GOT3 (cell line): ENCODE measurements at regions not wholly inside any gene's neighbourhood (a gene's known extent, or its start where the extent isn't known, plus 50 kb on each side); places are given as distances from the start of the nearest gene placed in this dataset.
"Not testable (repeated sequence)": the region's sequence is repeated elsewhere in the genome, so short reads cannot be mapped to it uniquely, and the experiment has no call there.

Experiments
- DNase-seq: peaks from one replicate; lab custom pipeline; 2025; ENCODE audit warnings: mixed read lengths; lab: John Stamatoyannopoulos, UW

DNA sequence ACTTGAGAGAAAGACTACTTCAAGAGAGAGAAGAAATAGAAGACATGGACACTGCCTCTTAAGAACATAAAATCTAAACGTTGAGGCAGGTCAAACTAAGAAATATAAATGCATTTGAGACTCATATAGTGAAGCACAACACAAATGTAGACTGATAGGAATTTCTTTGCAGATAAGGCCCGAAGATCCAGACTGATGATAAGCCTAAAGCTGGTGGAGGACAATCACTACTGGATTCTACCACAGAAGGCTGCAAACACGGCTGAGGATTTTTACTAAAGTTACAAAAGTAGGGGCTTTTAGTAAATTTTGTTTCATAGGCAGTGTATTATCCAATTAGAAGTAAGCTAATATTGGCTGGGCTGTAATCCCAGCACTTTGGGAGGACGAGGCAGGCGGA lies 278.3 kb downstream of the RAP2B start:
- DNase-seq = no peak

DNA sequence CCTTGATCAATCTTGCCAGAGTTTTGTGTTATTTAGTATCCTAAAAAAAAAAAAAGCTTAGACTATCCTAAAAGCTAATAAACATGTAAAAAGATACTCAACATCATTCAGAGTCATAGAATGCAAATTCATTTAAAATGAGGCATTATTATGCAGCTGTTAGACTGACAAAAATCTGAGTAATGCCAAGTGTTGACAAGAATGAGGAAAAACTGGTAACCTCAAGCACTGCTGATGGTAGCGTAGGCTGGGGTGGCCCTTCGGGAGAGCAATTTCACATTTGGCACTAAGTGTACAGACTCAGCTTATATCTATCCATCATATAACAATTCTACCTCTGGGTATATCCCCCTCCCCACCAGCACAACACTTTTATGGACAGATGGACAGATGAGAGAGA lies 280.4 kb downstream of the RAP2B start:
- DNase-seq = no peak

DNA sequence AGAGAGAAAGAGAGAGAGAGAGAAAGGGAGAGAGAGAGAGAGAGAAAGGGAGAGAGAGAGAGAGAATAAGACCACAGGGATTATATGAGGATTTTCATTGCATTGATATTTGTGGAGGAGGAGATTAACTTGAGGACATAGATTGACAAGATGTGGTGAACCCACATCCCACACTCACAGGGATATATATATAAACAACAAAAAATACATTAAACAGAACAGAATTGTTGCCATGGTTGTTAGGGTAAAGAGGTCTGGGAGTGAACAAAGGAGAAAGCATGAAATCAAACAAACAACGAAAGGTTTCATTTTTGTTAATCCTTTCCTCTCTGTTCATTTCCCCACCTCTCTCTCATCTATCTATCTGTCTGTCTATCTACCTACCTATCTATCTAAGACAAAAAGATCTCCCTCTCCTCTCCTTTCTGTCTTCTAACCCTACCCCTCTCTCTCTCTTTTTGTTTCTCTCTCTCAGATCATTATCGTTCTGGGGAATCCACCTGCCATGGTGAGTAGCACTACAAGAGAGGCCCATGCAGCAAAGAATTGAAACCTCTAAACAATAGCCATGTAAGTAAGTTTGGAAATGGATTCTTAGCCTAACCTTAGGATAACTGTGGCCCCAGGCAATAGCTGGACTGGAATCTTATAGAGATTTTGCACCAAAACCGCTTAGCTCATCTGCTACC lies 280.9 kb downstream of the RAP2B start:
- no peak for DNase-seq

DNA sequence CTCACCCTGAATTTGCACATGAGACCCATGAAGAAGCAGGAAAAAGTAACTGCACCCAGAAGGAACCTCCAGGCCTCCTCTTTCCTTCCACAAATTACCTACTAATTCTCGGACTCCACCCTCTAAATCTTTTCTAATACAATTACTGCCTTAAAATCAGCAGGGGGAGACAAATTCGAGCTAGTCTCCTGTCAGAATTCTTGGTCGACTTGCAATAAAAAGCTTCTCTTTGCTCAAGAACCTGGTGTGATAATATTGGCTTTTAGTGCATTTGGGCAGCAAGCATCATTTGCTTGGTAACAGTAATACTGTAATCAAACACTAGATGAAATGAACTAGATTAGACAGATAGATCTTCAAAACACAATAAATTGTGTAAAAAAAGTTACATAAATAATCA lies 281.9 kb downstream of the RAP2B start:
- no peak for DNase-seq

DNA sequence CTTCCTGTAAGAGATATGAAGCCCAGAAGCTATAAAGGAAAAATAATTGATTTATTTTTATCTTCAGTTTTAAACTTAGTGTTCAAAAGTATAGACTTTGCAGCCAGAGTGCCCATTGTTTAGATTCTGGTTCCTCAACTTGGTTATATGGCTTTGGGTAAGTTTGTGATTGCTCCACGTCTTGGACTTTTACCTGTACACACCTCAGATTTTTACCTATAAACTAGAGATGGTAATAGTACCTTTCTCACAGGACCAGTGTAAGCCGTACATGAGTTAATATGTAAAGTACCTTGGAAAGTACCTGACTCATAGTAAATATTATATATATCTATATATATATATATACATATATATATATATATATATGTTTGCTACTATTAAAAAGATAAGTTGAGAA lies 283.8 kb downstream of the RAP2B start:
- no peak for DNase-seq

DNA sequence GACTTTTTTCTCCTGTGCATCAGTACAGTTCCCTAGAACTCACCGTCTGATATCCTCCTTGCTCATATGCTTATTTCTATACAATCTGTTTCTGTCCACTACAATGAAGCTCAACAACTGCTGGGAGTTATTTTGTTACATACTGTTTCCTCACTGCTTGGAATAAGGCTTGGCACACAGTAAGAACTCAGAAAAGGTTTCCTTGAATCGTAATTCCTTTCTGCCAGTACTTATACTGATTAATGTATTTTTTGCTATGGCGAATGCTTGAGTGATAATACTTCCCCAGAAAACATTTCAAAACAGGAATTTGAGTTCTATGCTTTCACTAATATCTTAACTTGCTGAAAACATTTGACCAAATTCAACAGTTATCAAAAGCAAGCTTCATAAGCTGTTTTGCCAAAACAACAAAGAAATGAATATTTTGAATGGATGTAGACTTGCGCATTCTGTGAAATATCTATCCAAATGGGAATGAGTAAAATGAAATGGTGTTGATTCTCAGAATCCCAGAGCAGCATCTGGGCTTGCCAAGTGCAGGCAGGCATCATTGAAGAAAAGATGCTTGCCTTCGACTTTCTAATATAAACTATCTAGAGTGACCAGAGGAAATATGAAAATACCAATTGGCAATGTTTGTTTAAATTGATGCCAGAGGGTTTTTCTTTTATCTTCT lies 286.3 kb downstream of the RAP2B start:
- no peak for DNase-seq

DNA sequence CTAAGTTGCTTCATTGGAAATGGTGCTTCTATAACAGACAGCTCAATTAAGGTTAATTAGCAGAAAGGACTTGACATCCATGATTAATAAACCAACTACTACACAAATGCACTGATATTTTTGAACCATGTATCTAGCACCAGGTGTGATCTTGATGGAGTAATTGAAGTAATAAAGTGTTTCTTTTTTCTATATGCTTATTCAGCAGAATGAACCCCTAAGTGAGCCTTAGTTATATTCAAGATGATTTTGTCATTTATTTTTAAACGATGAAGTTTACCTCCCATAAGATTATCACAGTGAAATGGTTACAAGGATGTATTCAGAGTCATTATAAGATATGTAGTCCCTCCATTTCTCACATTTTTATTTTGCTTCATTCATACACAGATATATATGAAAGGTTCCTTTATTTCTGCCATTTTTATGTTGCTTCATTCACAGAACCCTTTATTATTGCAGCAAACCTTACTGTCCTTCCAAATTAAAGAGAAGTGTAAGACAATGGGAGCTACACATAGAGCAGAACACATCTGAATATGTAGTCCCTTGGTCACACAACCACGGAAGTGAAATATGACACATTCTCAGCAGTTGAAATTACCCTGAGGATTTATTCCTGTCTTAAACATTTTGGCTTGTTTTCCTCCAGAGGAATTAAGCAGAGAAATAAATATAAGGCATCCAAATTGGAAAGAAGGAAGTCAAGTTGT lies 295.0 kb downstream of the RAP2B start:
- no peak for DNase-seq

DNA sequence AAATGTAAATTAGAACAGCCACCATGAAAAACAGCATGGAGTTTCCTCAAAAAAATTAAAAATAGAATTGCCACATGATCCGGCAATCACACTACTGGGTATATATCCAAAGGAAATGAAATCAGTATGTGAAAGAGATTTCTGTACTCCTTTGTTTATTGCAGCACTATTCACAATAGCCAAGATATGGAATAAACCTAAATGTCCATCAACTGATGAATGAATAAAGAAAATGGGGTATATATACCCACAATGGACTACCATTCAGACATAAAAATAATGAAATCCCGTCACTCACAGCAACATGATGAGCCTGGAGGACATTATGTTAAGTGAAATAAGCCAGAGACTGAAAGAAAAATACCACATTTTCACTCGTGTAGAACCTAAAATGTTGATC lies 296.9 kb downstream of the RAP2B start:
- no peak for DNase-seq

DNA sequence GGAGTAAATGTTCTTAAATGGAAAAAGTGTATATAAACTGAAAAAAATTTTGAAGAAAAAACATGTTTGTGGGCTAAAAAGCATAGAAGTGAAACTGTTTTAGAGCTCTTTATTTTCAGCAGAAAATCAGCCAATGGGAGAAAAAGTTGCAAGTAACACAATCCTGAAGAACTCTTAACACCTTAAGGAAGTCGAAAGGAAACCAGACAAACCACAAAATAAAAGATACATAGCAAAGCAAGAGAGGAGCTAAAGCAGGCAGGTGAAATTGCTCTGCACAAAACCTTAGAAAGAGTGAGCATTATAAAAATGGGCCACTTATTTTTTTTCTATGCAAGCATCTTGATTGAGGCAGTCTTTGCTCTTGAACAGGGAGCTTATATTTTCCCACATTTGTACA lies 300.5 kb downstream of the RAP2B start:
- no peak for DNase-seq

DNA sequence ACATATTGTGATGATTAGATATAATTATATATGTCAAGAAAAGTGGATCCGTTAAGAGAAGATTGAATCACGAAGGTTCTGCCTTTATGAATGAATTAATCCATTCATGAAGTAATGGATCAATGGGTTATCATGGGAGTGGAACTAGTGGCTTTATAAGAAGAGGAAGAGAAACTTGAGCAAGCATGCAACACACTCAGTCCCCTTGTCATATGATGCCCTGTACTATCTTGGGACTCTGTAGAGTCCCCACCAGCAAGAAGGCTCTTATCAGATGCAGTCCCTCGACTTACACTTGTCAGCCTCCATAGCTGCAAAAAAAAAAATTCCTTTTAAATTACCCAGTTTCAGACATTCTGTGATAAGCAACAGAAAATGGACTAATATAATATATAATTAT lies 301.9 kb downstream of the RAP2B start:
- no peak for DNase-seq

DNA sequence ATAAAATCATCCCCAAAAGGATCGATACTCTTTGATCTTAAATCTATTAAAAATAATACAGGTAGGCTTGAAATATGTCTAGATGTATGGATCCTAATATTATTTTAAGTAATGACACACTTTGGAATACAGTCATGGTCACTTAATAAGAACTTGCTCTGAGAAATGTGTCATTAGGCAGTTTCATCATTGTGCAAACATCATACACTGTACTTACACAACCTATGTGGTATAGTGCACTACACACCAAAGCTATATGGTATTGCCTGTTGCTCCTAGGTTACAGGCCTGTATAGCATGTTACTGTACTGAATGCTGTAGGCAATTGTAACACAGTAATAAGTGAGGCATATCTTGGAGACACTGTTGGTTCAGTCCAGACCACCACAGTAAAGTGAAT lies 307.1 kb downstream of the RAP2B start:
- no peak for DNase-seq

DNA sequence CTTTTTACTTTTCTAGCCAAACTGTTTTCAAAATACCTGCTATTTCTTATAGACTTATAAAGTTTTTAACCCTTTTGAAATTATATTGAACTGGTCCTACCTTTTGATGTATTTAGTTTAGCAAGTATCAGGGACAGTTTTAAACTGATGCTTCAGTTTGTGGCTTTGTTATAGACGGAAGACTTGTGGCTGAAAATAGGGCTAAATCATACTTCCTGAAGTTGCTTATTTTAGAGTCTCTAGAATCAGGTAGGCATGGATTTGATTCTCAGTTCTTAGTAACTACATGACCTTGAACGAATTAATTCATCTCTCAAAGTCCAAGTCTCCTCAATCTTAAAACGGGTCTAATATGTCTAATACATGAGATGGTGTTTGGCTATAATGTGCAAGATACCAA lies 322.8 kb downstream of the RAP2B start:
- no peak for DNase-seq

DNA sequence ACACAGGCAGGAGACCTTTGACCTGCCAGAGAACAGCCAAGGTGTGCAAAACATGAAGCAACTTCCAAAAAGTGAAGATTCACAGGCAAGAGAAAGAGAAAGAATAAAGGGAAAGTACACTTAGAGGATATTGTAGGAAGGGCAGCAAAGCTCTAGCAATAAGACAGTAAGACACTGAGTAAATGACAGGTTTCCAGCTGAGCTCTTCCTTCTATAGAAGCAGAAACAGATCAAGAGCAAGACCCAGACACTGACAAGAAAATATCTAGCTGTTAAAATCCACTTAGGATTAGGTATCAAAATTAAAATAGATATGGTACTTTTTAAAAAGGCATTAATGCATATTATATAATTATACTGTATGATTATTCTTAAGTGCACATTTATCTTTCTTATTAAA lies 333.4 kb downstream of the RAP2B start:
- no peak for DNase-seq

DNA sequence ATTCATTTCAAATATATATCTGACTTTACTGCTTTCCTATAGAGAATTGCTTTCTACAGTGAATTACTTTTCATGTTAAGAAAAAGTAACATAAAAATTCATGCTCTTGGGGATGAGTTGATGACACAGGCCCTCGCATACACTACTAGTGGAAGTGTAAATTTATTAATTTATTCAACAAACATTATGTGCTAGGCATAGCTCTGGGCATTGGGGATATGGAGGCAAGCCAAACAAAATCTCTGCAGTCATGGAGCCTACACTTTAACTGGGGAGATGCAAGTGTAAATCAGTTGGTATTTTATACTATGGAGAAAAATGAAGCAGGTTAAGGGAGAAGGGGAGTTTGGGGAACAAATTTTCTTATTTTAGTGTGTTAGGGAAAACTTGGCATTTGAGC lies 340.7 kb downstream of the RAP2B start:
- no peak for DNase-seq

DNA sequence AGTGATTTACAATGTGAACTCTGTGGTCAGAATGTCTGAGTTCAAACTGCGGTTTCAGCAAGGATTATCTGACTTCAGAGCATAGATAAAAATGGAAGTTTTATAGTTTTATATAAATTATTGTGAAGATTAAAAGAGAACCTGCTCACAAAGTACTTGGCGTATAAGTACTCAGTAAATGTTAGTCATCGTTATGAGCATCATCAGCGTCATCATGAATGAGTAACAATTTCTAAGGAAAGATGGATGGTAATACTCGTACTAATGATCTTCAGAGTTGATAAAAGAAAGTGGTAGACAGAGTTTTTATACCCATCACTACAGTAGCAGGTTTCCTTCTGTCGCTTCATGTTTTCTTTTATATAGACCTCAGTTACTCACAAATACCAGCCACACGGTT lies 341.8 kb downstream of the RAP2B start:
- DNase-seq = no peak

DNA sequence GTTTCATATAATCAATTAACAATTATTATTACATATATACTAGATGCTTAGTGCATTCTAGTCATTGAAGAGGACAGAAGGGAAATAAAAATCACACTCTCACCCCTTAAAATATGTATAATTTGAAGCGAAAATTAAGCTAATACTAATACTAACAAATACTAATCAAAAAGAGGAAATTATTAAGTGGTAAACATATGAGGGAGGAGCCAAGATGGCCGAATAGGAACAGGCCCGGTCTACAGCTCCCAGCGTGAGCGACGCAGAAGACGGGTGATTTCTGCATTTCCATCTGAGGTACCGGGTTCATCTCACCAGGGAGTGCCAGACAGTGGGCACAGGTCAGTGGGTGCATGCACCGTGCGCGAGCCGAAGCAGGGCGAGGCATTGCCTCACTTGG lies 344.2 kb downstream of the RAP2B start:
- DNase-seq = not testable (repeated sequence)

DNA sequence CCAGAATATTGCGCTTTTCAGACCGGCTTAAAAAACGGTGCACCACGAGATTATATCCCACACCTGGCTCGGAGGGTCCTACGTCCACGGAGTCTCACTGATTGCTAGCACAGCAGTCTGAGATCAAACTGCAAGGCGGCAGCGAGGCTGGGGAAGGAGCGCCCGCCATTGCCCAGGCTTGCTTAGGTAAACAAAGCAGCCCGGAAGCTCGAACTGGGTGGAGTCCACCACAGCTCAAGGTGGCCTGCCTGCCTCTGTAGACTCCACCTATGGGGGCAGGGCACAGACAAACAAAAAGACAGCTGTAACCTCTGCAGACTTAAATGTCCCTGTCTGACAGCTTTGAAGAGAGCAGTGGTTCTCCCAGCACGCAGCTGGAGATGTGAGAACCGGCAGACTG lies 344.7 kb downstream of the RAP2B start:
- not testable (repeated sequence) for DNase-seq

DNA sequence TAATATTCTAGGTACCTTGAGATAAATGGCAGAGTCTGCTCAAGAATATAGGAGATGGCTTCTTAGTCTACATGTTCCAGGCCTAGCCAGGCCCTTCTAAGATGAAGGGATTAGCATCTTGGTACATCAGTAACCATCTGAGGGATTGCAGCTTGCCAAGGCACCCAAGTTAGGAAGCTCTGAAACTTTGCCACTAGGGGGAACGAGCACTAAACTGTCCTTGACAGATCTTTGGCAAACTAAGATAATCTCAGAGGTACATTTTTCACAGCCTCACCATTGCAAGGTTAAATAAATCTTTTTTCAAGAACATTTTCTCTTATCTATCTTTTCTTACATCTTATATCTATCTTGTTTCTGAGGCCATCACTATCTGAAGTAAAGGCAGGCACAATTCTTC lies 351.2 kb downstream of the RAP2B start:
- no peak for DNase-seq

DNA sequence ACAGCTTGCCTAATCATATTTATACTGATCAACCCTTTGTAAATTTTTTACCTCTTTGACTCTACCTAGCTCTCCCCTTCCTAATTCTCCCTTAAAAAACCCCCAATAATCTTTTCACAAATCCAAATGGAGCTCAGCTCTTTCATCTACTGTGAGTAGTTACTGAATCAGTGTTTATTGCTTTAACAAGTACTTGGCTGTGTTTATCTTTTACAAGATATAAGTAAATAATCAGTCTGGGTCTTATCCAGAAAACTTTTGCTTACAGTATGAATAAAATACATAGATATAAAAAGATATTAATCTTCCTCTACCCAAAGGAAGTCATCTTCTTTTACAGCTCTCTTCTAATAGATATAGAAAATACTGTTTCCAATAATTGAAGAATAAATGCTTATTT lies 366.4 kb downstream of the RAP2B start:
- DNase-seq = no peak

DNA sequence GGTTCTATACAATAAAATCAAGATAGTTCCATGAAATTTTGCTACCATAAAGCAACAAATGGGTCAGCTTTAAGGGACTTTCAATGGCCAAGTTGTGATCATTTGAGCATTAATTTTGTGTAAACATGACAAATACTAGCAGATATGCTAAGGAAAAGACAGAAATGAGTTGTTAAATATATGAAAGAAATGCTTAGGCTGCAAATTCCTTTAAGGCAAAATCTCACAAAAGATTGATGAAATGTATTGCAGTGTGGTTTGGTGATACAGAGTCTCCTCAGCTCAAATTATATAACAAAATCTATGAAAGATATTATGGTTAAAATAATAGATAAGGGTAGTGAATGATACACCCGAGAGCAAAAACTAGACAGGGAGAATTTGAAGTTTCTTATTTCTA lies 377.2 kb downstream of the RAP2B start:
- DNase-seq = no peak

DNA sequence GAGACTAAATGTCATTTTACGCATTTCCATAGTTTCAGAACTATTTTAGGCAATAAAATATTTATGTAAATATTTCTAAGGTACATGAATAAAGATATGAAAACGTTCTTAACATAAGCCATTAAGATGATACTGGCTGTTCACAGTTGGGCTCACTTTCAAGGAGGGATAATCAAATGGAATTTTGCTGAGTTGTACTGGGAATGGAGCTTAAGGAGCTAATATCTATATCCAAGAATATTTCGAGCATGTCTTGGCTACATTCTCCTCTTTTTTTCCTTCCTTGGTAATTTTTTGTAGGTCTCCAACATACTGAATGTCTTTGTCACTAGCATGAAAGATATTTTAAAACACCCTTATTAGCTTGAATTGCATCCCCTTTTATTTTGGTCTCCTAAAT lies 383.4 kb downstream of the RAP2B start:
- no peak for DNase-seq

DNA sequence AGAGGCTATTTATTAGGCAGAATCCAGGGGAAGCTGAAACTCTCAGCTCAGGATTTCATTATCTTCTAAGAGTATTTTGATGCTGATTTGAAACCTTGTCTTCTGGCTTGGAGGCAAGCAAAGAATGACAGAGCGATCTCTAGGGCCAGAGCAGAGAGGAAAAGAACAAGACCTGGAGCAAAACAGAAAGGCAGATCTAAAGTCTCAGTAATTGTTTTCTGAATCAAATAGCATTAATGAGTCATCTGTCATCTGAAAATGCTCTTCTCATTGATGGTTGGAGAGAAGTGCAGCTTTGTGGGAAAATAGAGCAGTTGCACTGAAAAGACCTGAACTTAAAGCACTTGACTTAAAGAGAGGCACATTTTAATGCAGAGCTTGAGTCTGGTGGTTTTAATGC lies 385.9 kb downstream of the RAP2B start:
- DNase-seq = no peak

DNA sequence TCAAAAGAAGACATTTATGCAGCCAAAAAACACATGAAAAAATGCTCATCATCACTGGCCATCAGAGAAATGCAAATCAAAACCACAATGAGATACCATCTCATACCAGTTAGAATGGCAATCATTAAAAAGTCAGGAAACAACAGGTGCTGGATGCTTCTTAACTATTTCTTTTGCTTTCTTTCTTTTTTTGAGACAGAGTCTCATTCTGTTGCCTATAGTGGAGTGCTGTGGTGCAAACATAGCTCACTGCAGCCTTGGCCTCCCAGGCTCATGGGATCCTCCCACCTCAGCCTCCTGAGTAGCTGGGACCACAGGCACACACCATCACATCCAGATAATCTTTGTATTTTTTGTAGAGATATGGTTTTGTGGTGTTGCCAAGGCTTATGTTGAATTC lies 387.7 kb downstream of the RAP2B start:
- not testable (repeated sequence) for DNase-seq
